ENCODE measurements at regions not wholly inside any gene's neighbourhood (a gene's known extent, or its start where the extent isn't known, plus 50 kb on each side); places are given as distances from the start of the nearest gene placed in this dataset.

- Histone ChIP-seq H3K36me3 (no peaks in the 10 kb centered on the region), H3K27me3 (peaks cover 3% of the 10 kb centered on the region), H3K4me1 (ENCODE audit: low read depth) (no peaks in the 10 kb centered on the region), H3K4me3 (no peak overlapping the region), H3K9me3 (ENCODE audit: low read depth) (no peaks in the 10 kb centered on the region), H3K27ac (no peak overlapping the region)
- no peak for DNase-seq (ENCODE audit: low read depth in 1 of 2, low spot score in 1 of 2)
- no peak for TF ChIP-seq CTCF (IDR thresholded peaks at IDR 0.05; ENCODE audit: low read depth, low read length)
Measured at GRCh38 chr15:96565266-96565665, 234.8 kb downstream of the NR2F2 start.

- Histone ChIP-seq H3K9me3 (ENCODE audit: low read depth) (no peaks in the 10 kb centered on the region), H3K27me3 (peaks cover 2% of the 10 kb centered on the region), H3K27ac (no peak overlapping the region), H3K4me3 (no peak overlapping the region), H3K36me3 (no peaks in the 10 kb centered on the region), H3K4me1 (ENCODE audit: low read depth) (no peaks in the 10 kb centered on the region)
- no peak for DNase-seq (ENCODE audit: low read depth in 1 of 2, low spot score in 1 of 2)
- TF ChIP-seq CTCF (IDR thresholded peaks at IDR 0.05; ENCODE audit: low read depth, low read length), result no peak
Measured at GRCh38 chr15:96574782-96575181, 244.3 kb downstream of the NR2F2 start.

- H3K4me1 ChIP-seq (ENCODE audit: low read depth), result no peaks in the 10 kb centered on the region
- no peak for TF ChIP-seq CTCF (IDR thresholded peaks at IDR 0.05; ENCODE audit: low read depth, low read length)
- DNase-seq (ENCODE audit: low read depth in 1 of 2, low spot score in 1 of 2), result no peak
Measured at GRCh38 chr15:96576596-96576995, 246.1 kb downstream of the NR2F2 start.

GRCh38 chr15:96578393-96578792 lies 247.9 kb downstream of the NR2F2 start:
- Histone ChIP-seq H3K27me3 (no peaks in the 10 kb centered on the region), H3K36me3 (no peaks in the 10 kb centered on the region), H3K9me3 (ENCODE audit: low read depth) (no peaks in the 10 kb centered on the region), H3K27ac (no peak overlapping the region), H3K4me3 (no peak overlapping the region), H3K4me1 (ENCODE audit: low read depth) (no peaks in the 10 kb centered on the region)
- DNase-seq (ENCODE audit: low read depth in 1 of 2, low spot score in 1 of 2), result no peak
- no peak for TF ChIP-seq CTCF (IDR thresholded peaks at IDR 0.05; ENCODE audit: low read depth, low read length)

More at GRCh38 chr15:96576596-96576995, 246.1 kb downstream of the NR2F2 start:
- Histone ChIP-seq H3K27me3 (no peaks in the 10 kb centered on the region), H3K9me3 (ENCODE audit: low read depth) (no peaks in the 10 kb centered on the region), H3K36me3 (no peaks in the 10 kb centered on the region), H3K4me3 (no peak overlapping the region), H3K27ac (no peak overlapping the region)

GRCh38 chr15:96581371-96581770 lies 250.9 kb downstream of the NR2F2 start:
- Histone ChIP-seq H3K27ac (no peak overlapping the region), H3K36me3 (no peaks in the 10 kb centered on the region), H3K4me3 (no peak overlapping the region), H3K4me1 (ENCODE audit: low read depth) (no peaks in the 10 kb centered on the region), H3K27me3 (peaks cover 4% of the 10 kb centered on the region), H3K9me3 (ENCODE audit: low read depth) (no peaks in the 10 kb centered on the region)
- TF ChIP-seq CTCF (IDR thresholded peaks at IDR 0.05; ENCODE audit: low read depth, low read length), result no peak
- DNase-seq (ENCODE audit: low read depth in 1 of 2, low spot score in 1 of 2), result no peak

- H3K9me3 ChIP-seq (ENCODE audit: low read depth), result no peaks in the 10 kb centered on the region
- H3K36me3 ChIP-seq, result no peaks in the 10 kb centered on the region
- H3K4me1 ChIP-seq (ENCODE audit: low read depth), result no peaks in the 10 kb centered on the region
- peaks cover 4% of the 10 kb centered on the region for H3K27me3 ChIP-seq
- H3K27ac ChIP-seq, result no peak overlapping the region
- no peak for TF ChIP-seq CTCF (IDR thresholded peaks at IDR 0.05; ENCODE audit: low read depth, low read length)
- no peak for DNase-seq (ENCODE audit: low read depth in 1 of 2, low spot score in 1 of 2)
- H3K4me3 ChIP-seq, result no peak overlapping the region
Measured at GRCh38 chr15:96582473-96582872, 252.0 kb downstream of the NR2F2 start.
